Keratinocyte (primary cell): ENCODE measurements at regions not wholly inside any gene's neighbourhood (a gene's known extent, or its start where the extent isn't known, plus 50 kb on each side); places are given as distances from the start of the nearest gene placed in this dataset.

Source experiments
- DNase-seq: peaks from one replicate; pipeline ENCODE4 v3.0.0-alpha.2; 2011; ENCODE audit warnings: low read depth, missing footprints, low spot score
- FAIRE-seq: peaks from 2 replicates; lab custom pipeline; 2011; peaks lifted over from hg19 to GRCh38; lab: Jason Lieb, UNC
- H2AFZ ChIP-seq: 2 replicates; pipeline ENCODE4 v1.6.0; 2012; ENCODE audit warnings: low read length, control low read depth, inconsistent platforms; ENCODE audit not compliant: control insufficient read depth
- H3K27ac ChIP-seq: 2 replicates; pipeline ENCODE4 v1.5.1; 2011; ENCODE audit warnings: low read length; ENCODE audit not compliant: control insufficient read depth, insufficient read depth
- H3K27me3 ChIP-seq: 3 replicates; pipeline ENCODE4 v1.6.0; 2011; ENCODE audit warnings: low read length; ENCODE audit not compliant: control insufficient read depth, insufficient read depth; ENCODE audit errors: extremely low read depth
- H3K36me3 ChIP-seq, 2 experiments: 2 replicates in 1 of 2; 3 replicates in 1 of 2; pipeline ENCODE4 v1.5.1; 2011; ENCODE audit warnings: low read length in 2 of 2, mild to moderate bottlenecking in 1 of 2; ENCODE audit not compliant: control insufficient read depth in 2 of 2, insufficient read depth in 2 of 2; ENCODE audit errors: extremely low read depth in 1 of 2
- H3K4me1 ChIP-seq: 3 replicates; pipeline ENCODE4 v1.5.1; 2011; ENCODE audit warnings: low read length; ENCODE audit not compliant: control insufficient read depth, insufficient read depth; ENCODE audit errors: extremely low read depth
- H3K4me2 ChIP-seq: 3 replicates; pipeline ENCODE4 v1.6.0; 2011; ENCODE audit warnings: low read depth, low read length; ENCODE audit not compliant: control insufficient read depth, insufficient read depth; ENCODE audit errors: extremely low read depth
- H3K4me3 ChIP-seq, 3 experiments: fragments of 200-600 bp in 1 of 3; sonication (generic) in 1 of 3; 2 replicates in 2 of 3; 3 replicates in 1 of 3; pipeline ENCODE4 v1.5.1; 2011 to 2016; ENCODE audit warnings: low read length in 3 of 3, mild to moderate bottlenecking in 3 of 3, control low read depth in 2 of 3, inconsistent platforms in 1 of 3, low read depth in 1 of 3, mixed read lengths in 1 of 3, mixed run types in 1 of 3, moderate library complexity in 1 of 3; ENCODE audit not compliant: control insufficient read depth in 2 of 3, insufficient read depth in 2 of 3; ENCODE audit errors: extremely low read depth in 1 of 3
- H3K79me2 ChIP-seq: 2 replicates; pipeline ENCODE4 v1.6.0; 2012; ENCODE audit warnings: low read length; ENCODE audit not compliant: control insufficient read depth, insufficient read depth
- H3K9ac ChIP-seq: 3 replicates; pipeline ENCODE4 v1.6.0; 2011; ENCODE audit warnings: low read length; ENCODE audit not compliant: control insufficient read depth, insufficient read depth; ENCODE audit errors: extremely low read depth
- H3K9me1 ChIP-seq: 3 replicates; pipeline ENCODE4 v1.6.0; 2011; ENCODE audit warnings: low read length; ENCODE audit not compliant: control insufficient read depth, insufficient read depth; ENCODE audit errors: extremely low read depth
- H3K9me3 ChIP-seq: 2 replicates; pipeline ENCODE4 v1.5.1; 2012; ENCODE audit warnings: low read depth, low read length; ENCODE audit not compliant: control insufficient read depth
- H4K20me1 ChIP-seq: 3 replicates; pipeline ENCODE4 v1.6.0; 2011; ENCODE audit warnings: low read length; ENCODE audit not compliant: control insufficient read depth, insufficient read depth; ENCODE audit errors: extremely low read depth
- EZH2 ChIP-seq: IDR thresholded peaks from one replicate; pipeline ENCODE4 v1.6.1; 2012; ENCODE audit warnings: inconsistent platforms, mild to moderate bottlenecking, low read length, moderate library complexity
- dilution Hi-C: fragments of 300-500 bp; cut with MboI; formaldehyde crosslinking; loops from one replicate; pipeline ENCODE4 v1.7.0; 2020; ENCODE audit warnings: low sequenced_read_pairs; ENCODE audit not compliant: extremely low pct_ligation_motif_present
- TF ChIP-seq, protein P1 (sequence below), 3 experiments: IDR thresholded peaks in 1 of 3; conservative IDR thresholded peaks in 1 of 3; optimal IDR thresholded peaks in 1 of 3; 2 replicates in 2 of 3; 3 replicates in 1 of 3; pipeline versions ENCODE3 to v1.5.1; 2011; ENCODE audit warnings: low read length in 3 of 3, mild to moderate bottlenecking in 3 of 3, moderate library complexity in 2 of 3, control low read depth in 1 of 3, inconsistent platforms in 1 of 3; ENCODE audit not compliant: insufficient read depth in 2 of 3; ENCODE audit errors: extremely low read depth in 1 of 3

GRCh38 chr6:154888421-154889295 is 106.5 kb upstream of the TIAM2 start:
- H3K4me1 ChIP-seq: peaks cover 10% of the 10 kb centered on the region
- FAIRE-seq (no peak), DNase-seq (no peak)
- H2AFZ ChIP-seq: no peak overlapping the region
- no peak overlapping the region for H3K4me3 ChIP-seq
- no peaks in the 10 kb centered on the region for H3K9me1 ChIP-seq
- no peaks in the 10 kb centered on the region for H3K27me3 ChIP-seq
- no peak overlapping the region for H3K9ac ChIP-seq
- no peaks in the 10 kb centered on the region for H3K36me3 ChIP-seq
- H3K9me3 ChIP-seq: no peaks in the 10 kb centered on the region
- no peak overlapping the region for H3K27ac ChIP-seq
- dilution Hi-C loops: no loop called here
- no peak overlapping the region for H3K4me2 ChIP-seq
- no peaks in the 10 kb centered on the region for H3K79me2 ChIP-seq
- no peaks in the 10 kb centered on the region for H4K20me1 ChIP-seq
- TF ChIP-seq, protein P1, sequence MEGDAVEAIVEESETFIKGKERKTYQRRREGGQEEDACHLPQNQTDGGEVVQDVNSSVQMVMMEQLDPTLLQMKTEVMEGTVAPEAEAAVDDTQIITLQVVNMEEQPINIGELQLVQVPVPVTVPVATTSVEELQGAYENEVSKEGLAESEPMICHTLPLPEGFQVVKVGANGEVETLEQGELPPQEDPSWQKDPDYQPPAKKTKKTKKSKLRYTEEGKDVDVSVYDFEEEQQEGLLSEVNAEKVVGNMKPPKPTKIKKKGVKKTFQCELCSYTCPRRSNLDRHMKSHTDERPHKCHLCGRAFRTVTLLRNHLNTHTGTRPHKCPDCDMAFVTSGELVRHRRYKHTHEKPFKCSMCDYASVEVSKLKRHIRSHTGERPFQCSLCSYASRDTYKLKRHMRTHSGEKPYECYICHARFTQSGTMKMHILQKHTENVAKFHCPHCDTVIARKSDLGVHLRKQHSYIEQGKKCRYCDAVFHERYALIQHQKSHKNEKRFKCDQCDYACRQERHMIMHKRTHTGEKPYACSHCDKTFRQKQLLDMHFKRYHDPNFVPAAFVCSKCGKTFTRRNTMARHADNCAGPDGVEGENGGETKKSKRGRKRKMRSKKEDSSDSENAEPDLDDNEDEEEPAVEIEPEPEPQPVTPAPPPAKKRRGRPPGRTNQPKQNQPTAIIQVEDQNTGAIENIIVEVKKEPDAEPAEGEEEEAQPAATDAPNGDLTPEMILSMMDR (optimal IDR thresholded peaks at IDR 0.05 in 1 of 3, IDR thresholded peaks at IDR 0.05 in 1 of 3, conservative IDR thresholded peaks at IDR 0.05 in 1 of 3; ENCODE audit: extremely low read depth in 1 of 3, insufficient read depth in 2 of 3, low read length in 3 of 3): no peak

- DNase-seq (no peak), FAIRE-seq (no peak)
- no peak overlapping the region for H2AFZ ChIP-seq
- no peaks in the 10 kb centered on the region for H3K9me1 ChIP-seq
- H3K27ac ChIP-seq: no peak overlapping the region
- no peak overlapping the region for H3K9ac ChIP-seq
- no peak for TF ChIP-seq EZH2
- TF ChIP-seq, protein P1 (optimal IDR thresholded peaks at IDR 0.05 in 1 of 3, IDR thresholded peaks at IDR 0.05 in 1 of 3, conservative IDR thresholded peaks at IDR 0.05 in 1 of 3; ENCODE audit: extremely low read depth in 1 of 3, insufficient read depth in 2 of 3, low read length in 3 of 3): no peak
- no peak overlapping the region for H3K4me2 ChIP-seq
- H3K4me3 ChIP-seq: no peak overlapping the region
- H3K79me2 ChIP-seq: no peaks in the 10 kb centered on the region
- no peaks in the 10 kb centered on the region for H3K27me3 ChIP-seq
- dilution Hi-C loops: no loop called here
- H3K9me3 ChIP-seq: no peaks in the 10 kb centered on the region
- H3K36me3 ChIP-seq: no peaks in the 10 kb centered on the region
- H4K20me1 ChIP-seq: no peaks in the 10 kb centered on the region
- peaks cover 10% of the 10 kb centered on the region for H3K4me1 ChIP-seq
Observed at GRCh38 chr6:154890874-154891273, 104.2 kb upstream of the TIAM2 start.
